Activated naive CD4-positive, alpha-beta T cell (primary cell): ENCODE measurements at regions not wholly inside any gene's neighbourhood (a gene's known extent, or its start where the extent isn't known, plus 50 kb on each side); places are given as distances from the start of the nearest gene placed in this dataset.

Source experiments
- DNase-seq, 4 experiments: peaks; one replicate each; lab custom pipeline; 2025; lab: John Stamatoyannopoulos, UW

GRCh38 chr13:73293913-73294523, 235.2 kb downstream of the KLF5 start:
- DNase-seq, result no peak

DNA sequence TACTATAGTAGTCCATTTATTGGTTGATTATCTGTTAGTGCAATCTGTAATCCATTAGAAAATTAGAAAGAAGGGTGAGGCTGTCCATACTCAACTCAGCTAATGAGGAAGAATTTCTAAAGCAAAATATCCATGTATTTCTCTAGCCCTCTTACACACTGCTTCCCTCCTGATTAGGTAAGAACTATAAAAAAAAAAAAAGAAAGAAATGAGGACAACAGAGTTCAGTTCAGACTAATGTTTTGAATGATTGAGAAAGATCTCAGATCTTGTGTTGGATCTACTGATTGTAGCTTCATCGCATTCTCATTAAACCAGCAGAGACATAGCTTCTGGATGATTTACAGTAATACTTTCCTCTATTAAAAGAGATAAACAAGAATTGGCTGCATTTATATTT, 233.3 kb downstream of the KLF5 start:
- no peak for DNase-seq

DNA sequence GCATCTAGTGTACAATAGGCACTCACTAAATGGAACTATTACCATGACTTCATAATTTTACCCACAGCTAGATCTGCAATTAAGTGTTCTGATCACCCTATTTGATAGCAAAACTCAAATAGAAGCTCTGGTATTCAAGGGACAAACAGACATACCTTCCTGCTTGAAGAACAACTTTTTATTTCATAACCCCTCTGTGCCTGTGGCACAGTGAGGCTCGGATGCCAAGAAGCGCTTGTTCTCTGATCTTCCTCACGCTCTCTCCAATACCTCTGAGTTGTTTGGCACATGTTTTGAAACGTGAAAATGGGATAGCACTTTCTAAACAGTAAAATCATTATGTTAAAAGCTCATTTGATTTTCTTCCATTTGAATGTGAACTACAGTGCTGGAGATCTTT, 232.0 kb downstream of the KLF5 start:
- DNase-seq, result no peak

GRCh38 chr13:73288596-73288995, 229.8 kb downstream of the KLF5 start:
- DNase-seq, result no peak

GRCh38 chr13:73287831-73288230, 229.0 kb downstream of the KLF5 start:
- no peak for DNase-seq

- DNase-seq, result no peak
These were observed 228.3 kb downstream of the KLF5 start for GRCh38 chr13:73286942-73287620.

- no peak for DNase-seq
These were observed 227.4 kb downstream of the KLF5 start for GRCh38 chr13:73286177-73286576.

- no peak for DNase-seq
These were observed 225.5 kb downstream of the KLF5 start for GRCh38 chr13:73284081-73284874.

- DNase-seq, result no peak
These were observed 224.8 kb downstream of the KLF5 start for GRCh38 chr13:73283636-73284035.

- DNase-seq, result no peak
These were observed 222.9 kb downstream of the KLF5 start for GRCh38 chr13:73281746-73282145.

DNA sequence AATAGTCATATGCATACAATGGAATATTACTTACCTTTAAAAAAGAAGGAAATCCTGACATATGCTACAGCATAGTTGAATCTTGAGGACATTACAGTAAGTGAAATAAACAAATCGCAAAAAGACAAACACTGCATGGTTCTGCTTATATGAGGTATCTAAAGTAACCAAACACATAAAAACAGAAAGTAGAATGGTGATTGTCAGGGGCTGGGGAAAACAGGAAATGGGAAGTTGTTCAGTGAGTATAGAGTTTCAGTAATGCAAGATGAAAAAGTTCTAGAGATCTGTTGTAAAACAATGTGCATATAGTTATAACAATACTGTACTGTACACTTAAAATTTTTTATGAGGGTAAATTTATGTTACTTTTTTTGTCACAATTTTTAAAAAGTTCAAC, 219.4 kb downstream of the KLF5 start:
- no peak for DNase-seq

GRCh38 chr13:73275163-73275562, 216.4 kb downstream of the KLF5 start:
- no peak for DNase-seq

DNA sequence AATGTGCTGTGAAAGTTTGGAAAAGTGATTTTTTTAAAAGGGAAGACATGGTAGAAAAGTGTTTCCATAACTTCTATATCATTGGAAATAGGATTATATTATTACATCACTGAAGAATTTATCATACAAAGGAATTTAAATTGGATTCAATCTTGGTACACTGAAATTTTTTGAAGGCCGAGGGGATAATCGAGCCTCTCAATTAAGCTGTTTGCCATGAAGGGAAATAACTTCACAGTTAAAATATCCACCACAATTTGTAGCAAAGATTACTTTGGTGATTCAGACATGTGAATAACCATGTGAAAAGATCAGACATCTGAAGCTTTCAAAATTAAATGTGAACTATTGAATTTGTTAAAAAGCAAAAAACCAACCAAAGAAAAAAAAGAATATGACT, 215.3 kb downstream of the KLF5 start:
- DNase-seq, result no peak

DNA sequence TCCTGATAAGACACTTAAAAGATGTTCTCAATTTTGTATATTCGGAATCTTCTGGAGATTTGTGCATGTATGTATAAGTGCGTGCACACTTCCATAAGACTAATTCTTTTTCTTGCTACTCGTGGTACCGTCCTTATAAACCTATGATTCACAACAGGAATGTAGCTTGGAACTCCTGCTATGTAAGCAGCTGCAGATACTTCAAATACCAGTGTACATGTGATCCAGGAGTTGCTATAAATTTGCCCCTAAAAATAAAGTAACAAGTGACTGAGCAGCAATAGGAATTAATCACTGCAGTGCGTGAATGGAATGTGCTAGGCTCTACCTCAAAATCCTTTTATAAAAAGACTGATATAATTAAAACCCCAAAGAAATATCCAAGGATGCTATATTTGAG, 214.9 kb downstream of the KLF5 start:
- no peak for DNase-seq

GRCh38 chr13:73273276-73273675, 214.5 kb downstream of the KLF5 start:
- DNase-seq, result no peak

GRCh38 chr13:73272831-73273230, 214.0 kb downstream of the KLF5 start:
- DNase-seq, result no peak

DNA sequence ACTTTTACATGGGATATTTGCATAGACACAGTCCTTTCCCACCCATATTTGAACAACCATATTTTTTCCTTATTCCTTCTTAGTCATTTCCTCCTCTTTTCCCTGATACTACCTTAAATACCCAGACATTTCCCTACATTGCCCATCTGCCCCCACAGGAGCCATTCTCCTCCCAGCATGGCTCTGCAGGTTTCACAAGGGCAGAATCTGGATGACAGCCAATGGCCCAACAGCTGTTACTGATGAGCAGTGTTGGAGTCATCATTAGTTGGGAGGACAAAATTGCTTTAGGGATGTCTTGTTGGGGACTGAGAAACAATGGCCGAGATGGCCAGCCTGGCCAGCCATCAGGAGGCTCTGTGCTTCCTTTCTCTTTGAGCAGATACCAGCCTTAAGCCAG, 209.5 kb downstream of the KLF5 start:
- no peak for DNase-seq

GRCh38 chr13:73266640-73267180, 207.9 kb downstream of the KLF5 start:
- DNase-seq, result no peak

GRCh38 chr13:73262862-73263627, 204.2 kb downstream of the KLF5 start:
- DNase-seq, result no peak

- DNase-seq, result no peak
These were observed 203.0 kb downstream of the KLF5 start for GRCh38 chr13:73261739-73262216.

DNA sequence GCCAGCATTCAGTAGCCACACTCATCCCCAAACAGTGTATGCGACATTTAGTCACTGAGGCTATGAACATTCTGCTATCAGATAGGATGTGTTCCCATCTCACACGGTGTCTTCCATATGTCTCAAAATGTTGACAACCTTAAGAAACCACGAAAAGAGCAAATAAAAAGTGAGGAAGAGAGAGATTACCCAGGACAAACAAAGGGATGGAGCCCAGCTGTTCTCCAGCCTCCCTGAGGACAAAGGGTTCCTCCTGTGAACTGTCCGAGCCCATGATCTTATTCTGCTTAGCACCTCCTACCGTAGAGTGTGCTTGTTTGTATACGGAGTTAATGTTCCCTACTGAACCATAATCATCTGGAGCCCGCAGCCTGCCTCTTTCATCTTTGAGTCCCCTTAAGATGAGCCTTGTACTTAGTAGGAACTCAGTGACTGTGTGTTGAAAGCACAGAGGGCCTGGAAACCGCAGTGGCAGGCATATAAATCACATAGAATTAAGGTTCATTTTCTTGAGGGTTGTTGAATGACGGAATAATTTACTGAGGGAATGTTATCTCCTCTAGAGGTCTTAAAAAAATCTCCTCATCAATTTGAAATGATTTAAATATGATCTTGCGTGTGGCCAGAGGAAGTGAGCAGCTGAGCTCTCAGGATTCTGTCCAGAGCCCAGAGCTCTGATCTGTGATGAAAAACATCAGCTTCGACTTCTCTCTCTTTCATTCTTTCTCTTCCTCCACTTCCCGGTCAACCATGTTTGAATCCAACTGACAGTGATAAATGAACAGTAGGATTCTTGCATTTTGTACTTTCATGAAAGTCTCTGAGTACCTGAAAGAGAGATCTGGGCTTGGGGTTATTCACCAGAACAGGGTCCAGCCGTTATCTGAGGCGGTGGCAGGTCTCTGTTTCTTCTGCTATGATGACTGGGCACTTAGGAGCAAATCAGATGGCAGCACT, 200.5 kb downstream of the KLF5 start:
- no peak for DNase-seq
